ENCODE measurements at regions not wholly inside any gene's neighbourhood (a gene's known extent, or its start where the extent isn't known, plus 50 kb on each side); places are given as distances from the start of the nearest gene placed in this dataset.

GRCh38 chr10:64215088-64215487 lies 693.9 kb downstream of the REEP3 start:
- Histone ChIP-seq H3K9ac (ENCODE audit: low read depth, low read length) (no peak overlapping the region), H3K27me3 (ENCODE audit: insufficient read depth, low read length) (no peaks in the 10 kb centered on the region), H3K9me3 (ENCODE audit: insufficient read depth, low read depth, low read length) (no peaks in the 10 kb centered on the region), H3K4me1 (ENCODE audit: insufficient read depth, low read length) (no peaks in the 10 kb centered on the region), H3K27ac (ENCODE audit: low read length) (no peak overlapping the region), H3K4me3 (ENCODE audit: low read length) (no peak overlapping the region), H3K36me3 (ENCODE audit: insufficient read depth, low read depth, low read length) (no peaks in the 10 kb centered on the region)

DNA sequence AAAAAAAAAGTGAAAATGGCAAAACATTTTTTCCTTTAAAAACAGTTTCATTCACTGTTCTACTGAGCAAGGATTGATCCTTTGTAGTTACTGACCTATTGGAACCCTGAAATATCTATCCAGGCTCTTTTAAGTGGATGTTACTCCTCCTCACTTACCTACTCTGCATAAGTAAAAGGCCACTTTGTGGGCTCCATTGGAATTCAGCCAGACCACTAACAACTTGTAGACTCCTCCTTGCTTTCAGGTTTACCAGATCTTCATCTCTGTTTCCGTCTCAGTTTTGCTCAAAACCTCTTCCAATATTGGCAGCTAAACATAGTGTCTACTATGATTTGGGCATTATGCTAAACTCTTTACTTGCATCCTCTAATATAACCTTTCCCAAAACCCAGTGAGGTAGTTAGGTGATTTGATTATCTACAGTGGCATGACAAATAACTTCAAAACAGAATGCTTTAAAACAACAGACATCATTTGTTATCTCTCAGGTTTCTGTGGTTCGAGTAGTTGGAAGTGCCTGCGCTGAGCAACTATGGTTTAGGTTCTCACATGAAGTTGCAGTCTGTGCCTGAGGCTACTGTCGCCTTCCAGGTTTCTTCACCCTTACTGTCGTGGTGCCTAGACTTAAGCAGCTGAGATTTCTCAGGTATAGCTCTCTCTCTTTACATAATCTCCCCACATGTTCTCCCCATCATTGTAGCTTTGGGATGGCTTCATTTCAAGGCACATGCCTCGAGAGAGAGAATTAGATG lies 698.2 kb downstream of the REEP3 start:
- H3K9me3 ChIP-seq (ENCODE audit: insufficient read depth, low read depth, low read length), result peaks cover 7% of the 10 kb centered on the region; the same call in 1 of the 2 replicates

GRCh38 chr10:64234489-64234888 lies 713.3 kb downstream of the REEP3 start:
- Histone ChIP-seq H3K9ac (ENCODE audit: low read depth, low read length) (no peak overlapping the region), H3K4me1 (ENCODE audit: insufficient read depth, low read length) (no peaks in the 10 kb centered on the region), H3K9me3 (ENCODE audit: insufficient read depth, low read depth, low read length) (no peaks in the 10 kb centered on the region; the same call in 1 of the 2 replicates), H3K4me3 (ENCODE audit: low read length) (no peak overlapping the region), H3K27me3 (ENCODE audit: insufficient read depth, low read length) (no peaks in the 10 kb centered on the region), H3K36me3 (ENCODE audit: insufficient read depth, low read depth, low read length) (no peaks in the 10 kb centered on the region), H3K27ac (ENCODE audit: low read length) (no peak overlapping the region)

More for the DNA sequence above, 698.2 kb downstream of the REEP3 start:
- no peak overlapping the region for H3K27ac ChIP-seq (ENCODE audit: low read length)
- no peaks in the 10 kb centered on the region for H3K4me1 ChIP-seq (ENCODE audit: insufficient read depth, low read length)
- no peaks in the 10 kb centered on the region for H3K36me3 ChIP-seq (ENCODE audit: insufficient read depth, low read depth, low read length)
- H3K27me3 ChIP-seq (ENCODE audit: insufficient read depth, low read length), result no peaks in the 10 kb centered on the region
- H3K9ac ChIP-seq (ENCODE audit: low read depth, low read length), result no peak overlapping the region
- no peak overlapping the region for H3K4me3 ChIP-seq (ENCODE audit: low read length)

GRCh38 chr10:64257704-64258103 lies 736.5 kb downstream of the REEP3 start:
- Histone ChIP-seq H3K27me3 (ENCODE audit: insufficient read depth, low read length) (no peaks in the 10 kb centered on the region), H3K9ac (ENCODE audit: low read depth, low read length) (no peak overlapping the region), H3K4me1 (ENCODE audit: insufficient read depth, low read length) (no peaks in the 10 kb centered on the region), H3K27ac (ENCODE audit: low read length) (no peak overlapping the region), H3K36me3 (ENCODE audit: insufficient read depth, low read depth, low read length) (no peaks in the 10 kb centered on the region), H3K9me3 (ENCODE audit: insufficient read depth, low read depth, low read length) (no peaks in the 10 kb centered on the region), H3K4me3 (ENCODE audit: low read length) (no peak overlapping the region)

DNA sequence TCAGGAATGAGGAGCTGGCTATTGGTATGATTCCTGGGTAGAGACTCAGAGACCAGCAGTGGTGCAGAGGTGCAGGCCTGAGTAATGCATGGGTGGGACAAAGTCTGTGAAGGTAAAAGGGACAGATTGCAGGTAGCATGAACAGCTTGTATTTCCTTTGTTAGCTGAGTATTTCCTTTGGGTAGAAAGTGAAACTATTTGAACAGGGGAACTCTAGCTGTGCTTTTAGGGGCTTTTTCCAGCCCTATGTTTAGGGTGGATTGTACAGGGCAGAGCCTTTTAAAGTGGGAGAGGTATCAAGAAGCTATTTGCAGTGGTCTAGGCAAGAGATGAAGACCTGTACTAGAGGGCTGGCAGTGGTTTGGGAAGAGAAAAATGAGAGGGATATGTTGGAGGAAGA lies 739.9 kb downstream of the REEP3 start:
- no peaks in the 10 kb centered on the region for H3K36me3 ChIP-seq (ENCODE audit: insufficient read depth, low read depth, low read length)
- no peaks in the 10 kb centered on the region for H3K27me3 ChIP-seq (ENCODE audit: insufficient read depth, low read length)
- H3K27ac ChIP-seq (ENCODE audit: low read length), result no peak overlapping the region
- H3K4me3 ChIP-seq (ENCODE audit: low read length), result no peak overlapping the region
- no peaks in the 10 kb centered on the region for H3K9me3 ChIP-seq (ENCODE audit: insufficient read depth, low read depth, low read length)
- no peaks in the 10 kb centered on the region; the same call in 1 of the 2 replicates for H3K4me1 ChIP-seq (ENCODE audit: insufficient read depth, low read length)
- no peak overlapping the region for H3K9ac ChIP-seq (ENCODE audit: low read depth, low read length)

DNA sequence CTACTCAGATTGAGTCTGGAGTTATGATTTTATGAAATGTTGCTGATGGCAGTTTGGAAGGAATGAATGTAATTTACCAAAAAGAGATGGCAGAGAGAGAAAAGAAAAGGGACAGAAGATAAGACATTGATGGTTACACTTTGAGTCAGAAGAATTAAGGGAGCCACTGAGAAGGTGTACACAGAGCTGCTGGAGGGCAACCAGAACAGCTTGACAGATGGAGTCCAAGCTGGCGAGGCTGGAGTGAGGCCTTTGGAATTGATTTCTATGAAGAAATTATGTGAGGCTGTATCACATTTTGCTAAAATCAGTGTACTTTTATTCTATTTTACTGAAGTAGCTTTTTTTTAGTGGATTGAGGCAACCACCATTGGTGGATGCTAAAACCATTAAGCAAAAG lies 740.5 kb downstream of the REEP3 start:
- Histone ChIP-seq H3K4me1 (ENCODE audit: insufficient read depth, low read length) (no peaks in the 10 kb centered on the region; the same call in 1 of the 2 replicates), H3K9me3 (ENCODE audit: insufficient read depth, low read depth, low read length) (no peaks in the 10 kb centered on the region), H3K27me3 (ENCODE audit: insufficient read depth, low read length) (no peaks in the 10 kb centered on the region), H3K36me3 (ENCODE audit: insufficient read depth, low read depth, low read length) (no peaks in the 10 kb centered on the region), H3K27ac (ENCODE audit: low read length) (no peak overlapping the region), H3K9ac (ENCODE audit: low read depth, low read length) (no peak overlapping the region), H3K4me3 (ENCODE audit: low read length) (no peak overlapping the region)

DNA sequence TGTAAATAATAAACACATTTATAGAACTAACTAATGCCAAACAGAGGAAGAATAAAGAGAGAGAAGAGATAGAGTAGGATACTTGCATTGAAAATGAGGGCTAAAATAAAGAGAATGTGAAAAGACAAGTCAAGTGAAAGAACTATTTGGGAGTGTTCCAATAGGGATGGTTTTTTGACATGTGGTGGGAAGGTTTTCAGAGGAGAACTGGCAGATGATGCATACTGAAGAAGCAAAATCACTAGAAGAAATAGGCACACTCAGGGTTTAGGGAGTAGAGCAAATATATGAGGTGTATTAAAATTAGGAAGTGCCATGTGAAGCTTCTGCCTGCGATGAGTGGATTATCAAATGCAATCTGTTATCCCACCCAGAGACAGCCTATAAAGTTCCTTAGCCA lies 744.8 kb downstream of the REEP3 start:
- Histone ChIP-seq H3K9me3 (ENCODE audit: insufficient read depth, low read depth, low read length) (no peaks in the 10 kb centered on the region), H3K9ac (ENCODE audit: low read depth, low read length) (no peak overlapping the region), H3K4me3 (ENCODE audit: low read length) (no peak overlapping the region), H3K36me3 (ENCODE audit: insufficient read depth, low read depth, low read length) (no peaks in the 10 kb centered on the region), H3K27ac (ENCODE audit: low read length) (no peak overlapping the region), H3K27me3 (ENCODE audit: insufficient read depth, low read length) (no peaks in the 10 kb centered on the region), H3K4me1 (ENCODE audit: insufficient read depth, low read length) (no peaks in the 10 kb centered on the region; the same call in 1 of the 2 replicates)

GRCh38 chr10:64271508-64271907 lies 750.3 kb downstream of the REEP3 start:
- no peaks in the 10 kb centered on the region for H3K27me3 ChIP-seq (ENCODE audit: insufficient read depth, low read length)
- H3K9ac ChIP-seq (ENCODE audit: low read depth, low read length), result no peak overlapping the region

GRCh38 chr10:64271983-64272382 lies 750.8 kb downstream of the REEP3 start:
- Histone ChIP-seq H3K27me3 (ENCODE audit: insufficient read depth, low read length) (no peaks in the 10 kb centered on the region), H3K4me1 (ENCODE audit: insufficient read depth, low read length) (no peaks in the 10 kb centered on the region), H3K27ac (ENCODE audit: low read length) (no peak overlapping the region), H3K9me3 (ENCODE audit: insufficient read depth, low read depth, low read length) (no peaks in the 10 kb centered on the region), H3K9ac (ENCODE audit: low read depth, low read length) (no peak overlapping the region), H3K36me3 (ENCODE audit: insufficient read depth, low read depth, low read length) (no peaks in the 10 kb centered on the region), H3K4me3 (ENCODE audit: low read length) (no peak overlapping the region)

More at GRCh38 chr10:64271508-64271907, 750.3 kb downstream of the REEP3 start:
- Histone ChIP-seq H3K9me3 (ENCODE audit: insufficient read depth, low read depth, low read length) (no peaks in the 10 kb centered on the region), H3K4me3 (ENCODE audit: low read length) (no peak overlapping the region), H3K36me3 (ENCODE audit: insufficient read depth, low read depth, low read length) (no peaks in the 10 kb centered on the region), H3K4me1 (ENCODE audit: insufficient read depth, low read length) (no peaks in the 10 kb centered on the region), H3K27ac (ENCODE audit: low read length) (no peak overlapping the region)

DNA sequence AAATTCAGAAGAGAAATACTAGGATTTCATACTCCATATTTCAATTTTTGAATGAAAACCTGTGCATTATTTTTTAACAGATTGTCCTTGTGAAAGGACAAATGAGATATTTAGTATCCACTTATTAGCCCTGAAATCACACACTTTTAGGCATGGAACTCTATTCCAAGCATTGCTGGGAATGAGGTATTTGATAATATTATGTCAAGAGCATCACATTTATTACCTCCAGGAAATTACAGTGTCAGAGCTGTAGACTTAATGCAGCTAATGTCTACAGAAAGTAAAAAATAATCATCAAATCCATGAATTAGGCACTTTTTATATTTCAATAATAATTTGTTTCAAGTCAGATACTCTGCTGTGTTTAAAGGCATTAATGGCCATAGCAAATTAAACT lies 753.8 kb downstream of the REEP3 start:
- Histone ChIP-seq H3K4me1 (ENCODE audit: insufficient read depth, low read length) (no peaks in the 10 kb centered on the region), H3K4me3 (ENCODE audit: low read length) (no peak overlapping the region), H3K27ac (ENCODE audit: low read length) (no peak overlapping the region), H3K9ac (ENCODE audit: low read depth, low read length) (no peak overlapping the region), H3K27me3 (ENCODE audit: insufficient read depth, low read length) (no peaks in the 10 kb centered on the region), H3K9me3 (ENCODE audit: insufficient read depth, low read depth, low read length) (no peaks in the 10 kb centered on the region), H3K36me3 (ENCODE audit: insufficient read depth, low read depth, low read length) (no peaks in the 10 kb centered on the region)

DNA sequence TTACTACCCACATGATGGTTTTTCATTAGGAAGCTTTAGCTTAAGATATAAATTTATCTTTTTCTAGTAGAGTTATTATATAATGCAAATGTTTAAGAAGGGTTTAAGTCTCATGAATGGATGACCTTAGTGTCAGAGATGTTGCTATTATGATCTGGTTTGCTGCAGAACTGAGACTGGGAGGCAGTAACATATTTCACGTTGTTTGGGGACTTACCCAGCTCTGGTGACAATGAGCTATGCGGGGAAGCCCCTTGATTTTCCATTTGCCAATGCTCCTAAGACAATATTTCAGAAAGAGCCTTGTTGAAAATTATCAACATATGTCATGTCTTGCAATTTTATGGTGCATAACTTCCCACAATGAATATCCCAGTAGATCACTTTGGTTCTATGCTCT lies 754.6 kb downstream of the REEP3 start:
- no peaks in the 10 kb centered on the region for H3K9me3 ChIP-seq (ENCODE audit: insufficient read depth, low read depth, low read length)
- H3K27ac ChIP-seq (ENCODE audit: low read length), result no peak overlapping the region
- H3K27me3 ChIP-seq (ENCODE audit: insufficient read depth, low read length), result no peaks in the 10 kb centered on the region
- H3K36me3 ChIP-seq (ENCODE audit: insufficient read depth, low read depth, low read length), result no peaks in the 10 kb centered on the region
- no peaks in the 10 kb centered on the region for H3K4me1 ChIP-seq (ENCODE audit: insufficient read depth, low read length)
- no peak overlapping the region for H3K9ac ChIP-seq (ENCODE audit: low read depth, low read length)
- H3K4me3 ChIP-seq (ENCODE audit: low read length), result no peak overlapping the region

DNA sequence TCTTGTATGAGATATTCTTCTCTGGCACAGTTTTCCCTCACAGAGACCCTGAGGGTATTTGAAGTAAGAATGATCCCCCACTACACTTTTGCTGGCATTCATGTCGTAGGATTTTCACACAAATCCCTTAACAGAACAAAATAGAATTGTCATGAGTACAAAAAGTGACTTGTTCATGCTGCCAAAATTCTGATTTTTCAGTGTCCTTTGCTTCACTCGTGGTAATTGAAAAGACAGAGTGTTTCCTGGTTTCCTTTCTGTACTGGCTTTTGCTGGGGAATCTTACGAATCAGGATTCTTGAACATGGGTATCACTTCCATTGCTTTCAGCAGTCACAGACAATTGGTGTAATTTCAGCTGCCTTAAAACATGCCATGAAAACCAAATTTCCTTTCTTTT lies 756.3 kb downstream of the REEP3 start:
- H3K4me1 ChIP-seq (ENCODE audit: insufficient read depth, low read length), result no peaks in the 10 kb centered on the region
- no peaks in the 10 kb centered on the region for H3K36me3 ChIP-seq (ENCODE audit: insufficient read depth, low read depth, low read length)
- H3K27me3 ChIP-seq (ENCODE audit: insufficient read depth, low read length), result no peaks in the 10 kb centered on the region
- no peak overlapping the region for H3K27ac ChIP-seq (ENCODE audit: low read length)
- no peaks in the 10 kb centered on the region for H3K9me3 ChIP-seq (ENCODE audit: insufficient read depth, low read depth, low read length)
- H3K9ac ChIP-seq (ENCODE audit: low read depth, low read length), result no peak overlapping the region
- no peak overlapping the region for H3K4me3 ChIP-seq (ENCODE audit: low read length)

All from iPS-20b (cell line).